Activated effector memory CD4-positive, alpha-beta T cell treated with anti-CD3 and anti-CD28 coated beads, Interleukin-2, amount 50 U/mL, for 16 hours (primary cell): ENCODE measurements at regions not wholly inside any gene's neighbourhood (a gene's known extent, or its start where the extent isn't known, plus 50 kb on each side); places are given as distances from the start of the nearest gene placed in this dataset.
"Not testable (repeated sequence)": the region's sequence is repeated elsewhere in the genome, so short reads cannot be mapped to it uniquely, and the experiment has no call there.

Experiments
- DNase-seq: peaks from one replicate; pipeline ENCODE4 v3.0.0-alpha.2; 2020

- no peak for DNase-seq
Measured at GRCh38 chr4:160117686-160118085, 1014.8 kb downstream of the RAPGEF2 start.

GRCh38 chr4:160125576-160126287 is 1022.9 kb downstream of the RAPGEF2 start:
- DNase-seq, result not testable (repeated sequence)

GRCh38 chr4:160127211-160127610 is 1024.3 kb downstream of the RAPGEF2 start:
- no peak for DNase-seq

GRCh38 chr4:160129439-160129838 is 1026.6 kb downstream of the RAPGEF2 start:
- DNase-seq, result no peak

GRCh38 chr4:160136021-160136420 is 1033.1 kb downstream of the RAPGEF2 start:
- DNase-seq, result no peak

- no peak for DNase-seq
Measured at GRCh38 chr4:160141206-160141605, 1038.3 kb downstream of the RAPGEF2 start.

- no peak for DNase-seq
Measured at GRCh38 chr4:160142579-160142978, 1039.7 kb downstream of the RAPGEF2 start.

- no peak for DNase-seq
Measured at GRCh38 chr4:160143574-160143973, 1040.7 kb downstream of the RAPGEF2 start.

GRCh38 chr4:160159457-160159856 is 1056.6 kb downstream of the RAPGEF2 start:
- DNase-seq, result no peak

GRCh38 chr4:160161026-160161425 is 1058.1 kb downstream of the RAPGEF2 start:
- no peak for DNase-seq

GRCh38 chr4:160175064-160175643 is 1072.3 kb downstream of the RAPGEF2 start:
- peak; percentile 53 for DNase-seq

GRCh38 chr4:160180211-160180610 is 1077.3 kb downstream of the RAPGEF2 start:
- DNase-seq, result no peak

GRCh38 chr4:160182727-160183126 is 1079.8 kb downstream of the RAPGEF2 start:
- no peak for DNase-seq

GRCh38 chr4:160184884-160185283 is 1082.0 kb downstream of the RAPGEF2 start:
- no peak for DNase-seq

- no peak for DNase-seq
Measured at GRCh38 chr4:160193787-160194186, 1090.9 kb downstream of the RAPGEF2 start.

- DNase-seq, result no peak
Measured at GRCh38 chr4:160194716-160195115, 1091.8 kb downstream of the RAPGEF2 start.

- no peak for DNase-seq
Measured at GRCh38 chr4:160202802-160203201, 1099.9 kb downstream of the RAPGEF2 start.

- no peak for DNase-seq
Measured at GRCh38 chr4:160212078-160212477, 1109.2 kb downstream of the RAPGEF2 start.

- DNase-seq, result no peak
Measured at GRCh38 chr4:160213366-160213765, 1110.5 kb downstream of the RAPGEF2 start.

GRCh38 chr4:160217352-160217751 is 1114.5 kb downstream of the RAPGEF2 start:
- DNase-seq, result no peak

- DNase-seq, result no peak
Measured at GRCh38 chr4:160224049-160224448, 1121.2 kb downstream of the RAPGEF2 start.

GRCh38 chr4:160233141-160233540 is 1130.3 kb downstream of the RAPGEF2 start:
- DNase-seq, result no peak

- no peak for DNase-seq
Measured at GRCh38 chr4:160235285-160235684, 1132.4 kb downstream of the RAPGEF2 start.

- DNase-seq, result no peak
Measured at GRCh38 chr4:160235771-160236170, 1132.9 kb downstream of the RAPGEF2 start.

- no peak for DNase-seq
Measured at GRCh38 chr4:160238790-160239189, 1135.9 kb downstream of the RAPGEF2 start.
